GM12891 (cell line): ENCODE measurements at regions not wholly inside any gene's neighbourhood (a gene's known extent, or its start where the extent isn't known, plus 50 kb on each side); places are given as distances from the start of the nearest gene placed in this dataset.

ENCODE experiments used
- POLR2A ChIP-seq: IDR thresholded peaks from 2 replicates; pipeline ENCODE4 v1.6.1; 2011; ENCODE audit warnings: low read depth, low read length, control low read depth
- POLR2AphosphoS5 ChIP-seq: IDR thresholded peaks from 2 replicates; pipeline ENCODE4 v1.6.1; 2011; ENCODE audit warnings: low read depth, low read length, control low read depth
- POU2F2 ChIP-seq: IDR thresholded peaks from 2 replicates; pipeline ENCODE4 v1.6.1; 2011; ENCODE audit warnings: low read depth, mild to moderate bottlenecking, control low read depth, low read length, moderate library complexity
- SPI1 ChIP-seq: IDR thresholded peaks from 2 replicates; pipeline ENCODE4 v1.6.1; 2011; ENCODE audit warnings: low read depth, low read length, control low read depth
- TAF1 ChIP-seq: IDR thresholded peaks from 2 replicates; pipeline ENCODE4 v1.6.1; 2011; ENCODE audit warnings: low read depth, low read length, control low read depth

DNA sequence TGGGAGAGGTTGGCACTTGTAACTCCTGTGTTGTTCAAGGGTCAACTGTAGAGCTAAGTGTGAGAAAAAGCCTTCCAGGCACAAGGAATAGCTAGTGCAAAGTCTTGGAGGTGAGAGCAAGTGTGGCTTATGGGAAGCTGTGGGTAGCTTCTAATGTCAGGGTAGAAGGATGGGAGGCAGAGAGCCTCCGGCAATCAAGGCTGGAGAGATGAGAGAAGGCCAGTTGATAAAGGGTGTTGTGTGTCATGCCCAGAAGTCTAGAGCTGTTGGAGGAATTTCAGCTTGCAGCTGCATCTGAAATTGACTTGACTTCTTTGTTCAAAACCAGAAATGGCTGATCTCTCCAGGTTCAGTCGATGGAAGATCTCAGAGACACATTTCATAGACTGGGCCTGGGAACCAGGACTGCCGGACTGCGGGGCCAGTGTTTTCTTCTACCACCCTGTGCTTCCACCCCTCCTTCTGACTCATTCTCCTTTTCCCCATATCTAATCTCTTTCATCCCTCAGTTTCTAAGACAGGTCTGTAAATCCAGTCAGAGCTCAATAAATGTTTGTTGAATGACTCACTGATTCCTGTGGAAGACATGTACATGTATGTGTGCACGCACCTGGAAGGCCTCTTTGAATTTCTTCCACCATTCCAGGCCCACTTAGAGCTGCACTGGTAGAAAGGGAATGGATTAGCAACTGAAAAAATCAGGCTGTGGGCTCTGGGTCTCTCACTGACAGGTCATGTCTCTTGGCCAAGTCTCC, 67.8 kb upstream of the KLF4 start:
- no peak for TF ChIP-seq POLR2A
- no peak for TF ChIP-seq POU2F2
- TF ChIP-seq POLR2AphosphoS5: no peak
- TF ChIP-seq TAF1: no peak
- no peak for TF ChIP-seq SPI1
